GM12891 (cell line): ENCODE measurements at regions not wholly inside any gene's neighbourhood (a gene's known extent, or its start where the extent isn't known, plus 50 kb on each side); places are given as distances from the start of the nearest gene placed in this dataset.

ENCODE experiments used
- DNase-seq: peaks from one replicate; pipeline ENCODE4 v3.0.0; 2011; ENCODE audit warnings: low spot score; ENCODE audit not compliant: insufficient read length
- FAIRE-seq: peaks from 2 replicates; lab custom pipeline; 2011; peaks lifted over from hg19 to GRCh38; lab: Jason Lieb, UNC
- PAX5 ChIP-seq: IDR thresholded peaks from 2 replicates; pipeline ENCODE4 v1.6.1; 2011; ENCODE audit warnings: low read length, moderate library complexity, mild to moderate bottlenecking; ENCODE audit not compliant: insufficient read depth, severe bottlenecking
- POLR2A ChIP-seq: IDR thresholded peaks from 2 replicates; pipeline ENCODE4 v1.6.1; 2011; ENCODE audit warnings: low read depth, low read length, control low read depth
- POLR2AphosphoS5 ChIP-seq: IDR thresholded peaks from 2 replicates; pipeline ENCODE4 v1.6.1; 2011; ENCODE audit warnings: low read depth, low read length, control low read depth
- POU2F2 ChIP-seq: IDR thresholded peaks from 2 replicates; pipeline ENCODE4 v1.6.1; 2011; ENCODE audit warnings: low read depth, mild to moderate bottlenecking, control low read depth, low read length, moderate library complexity
- SPI1 ChIP-seq: IDR thresholded peaks from 2 replicates; pipeline ENCODE4 v1.6.1; 2011; ENCODE audit warnings: low read depth, low read length, control low read depth
- TAF1 ChIP-seq: IDR thresholded peaks from 2 replicates; pipeline ENCODE4 v1.6.1; 2011; ENCODE audit warnings: low read depth, low read length, control low read depth

- FAIRE-seq (no peak), DNase-seq (no peak)
- TF ChIP-seq PAX5 (no peak), SPI1 (no peak), POLR2AphosphoS5 (no peak), TAF1 (no peak), POU2F2 (no peak), POLR2A (no peak)
Observed at GRCh38 chr6:63440594-63440993, 120.8 kb upstream of the LGSN start.

GRCh38 chr6:63441266-63441956 lies 121.6 kb upstream of the LGSN start:
- FAIRE-seq = no peak
- DNase-seq = no peak
- TF ChIP-seq SPI1 (no peak), TAF1 (no peak), POLR2A (no peak), POLR2AphosphoS5 (no peak), PAX5 (no peak), POU2F2 (no peak)

- FAIRE-seq = no peak
- DNase-seq = no peak
- TF ChIP-seq POU2F2 = no peak
- TF ChIP-seq SPI1 = no peak
- no peak for TF ChIP-seq POLR2AphosphoS5
- no peak for TF ChIP-seq POLR2A
- TF ChIP-seq PAX5 = no peak
- TF ChIP-seq TAF1 = no peak
Observed at GRCh38 chr6:63442870-63443269, 123.1 kb upstream of the LGSN start.

GRCh38 chr6:63444768-63445167 lies 125.0 kb upstream of the LGSN start:
- DNase-seq (no peak), FAIRE-seq (no peak)
- no peak for TF ChIP-seq POLR2AphosphoS5
- TF ChIP-seq SPI1 = no peak
- TF ChIP-seq TAF1 = no peak
- TF ChIP-seq POLR2A = no peak
- TF ChIP-seq POU2F2 = no peak
- TF ChIP-seq PAX5 = no peak

- FAIRE-seq = no peak
- no peak for DNase-seq
- TF ChIP-seq PAX5 (no peak), POU2F2 (no peak), SPI1 (no peak), POLR2AphosphoS5 (no peak), POLR2A (no peak), TAF1 (no peak)
Observed at GRCh38 chr6:63446405-63446804, 125.9 kb upstream of the LOC128125822 start.

- FAIRE-seq (no peak), DNase-seq (no peak)
- no peak for TF ChIP-seq TAF1
- no peak for TF ChIP-seq POLR2A
- no peak for TF ChIP-seq POLR2AphosphoS5
- no peak for TF ChIP-seq PAX5
- no peak for TF ChIP-seq POU2F2
- no peak for TF ChIP-seq SPI1
Observed at GRCh38 chr6:63447134-63447533, 125.1 kb upstream of the LOC128125822 start.

GRCh38 chr6:63448229-63448628 lies 124.1 kb upstream of the LOC128125822 start:
- FAIRE-seq = no peak
- DNase-seq = no peak
- TF ChIP-seq POU2F2 (no peak), TAF1 (no peak), POLR2A (no peak), SPI1 (no peak), PAX5 (no peak), POLR2AphosphoS5 (no peak)

GRCh38 chr6:63449714-63450113 lies 122.6 kb upstream of the LOC128125822 start:
- TF ChIP-seq SPI1 (no peak), POLR2AphosphoS5 (no peak), TAF1 (no peak), PAX5 (no peak), POU2F2 (no peak), POLR2A (no peak)
- no peak for FAIRE-seq
- no peak for DNase-seq

GRCh38 chr6:63451238-63451637 lies 121.0 kb upstream of the LOC128125822 start:
- no peak for FAIRE-seq
- TF ChIP-seq PAX5 (no peak), POU2F2 (no peak), SPI1 (no peak), POLR2A (no peak), POLR2AphosphoS5 (no peak), TAF1 (no peak)

GRCh38 chr6:63452125-63452524 lies 120.2 kb upstream of the LOC128125822 start:
- DNase-seq (no peak), FAIRE-seq (no peak)
- TF ChIP-seq POLR2AphosphoS5 (no peak), POLR2A (no peak), SPI1 (no peak), PAX5 (no peak), POU2F2 (no peak)

More at GRCh38 chr6:63451238-63451637, 121.0 kb upstream of the LOC128125822 start:
- no peak for DNase-seq
